WERI-Rb-1 (cell line): ENCODE measurements at regions not wholly inside any gene's neighbourhood (a gene's known extent, or its start where the extent isn't known, plus 50 kb on each side); places are given as distances from the start of the nearest gene placed in this dataset.

Experiments
- DNase-seq: peaks from one replicate; pipeline ENCODE4 v3.0.0-alpha.2; 2020
- H3K27ac ChIP-seq: fragments of 250-450 bp; sonication (Bioruptor Pico); 2 replicates; pipeline ENCODE4 v1.5.1; 2020; ENCODE audit warnings: mild to moderate bottlenecking, moderate library complexity
- H3K27me3 ChIP-seq: fragments of 250-450 bp; sonication (Bioruptor Pico); 2 replicates; pipeline ENCODE4 v1.5.1; 2021; ENCODE audit warnings: mild to moderate bottlenecking, low read depth, moderate library complexity; ENCODE audit not compliant: insufficient read depth, severe bottlenecking
- H3K36me3 ChIP-seq: fragments of 250-450 bp; sonication (Bioruptor Pico); 2 replicates; pipeline ENCODE4 v1.5.1; 2020; ENCODE audit warnings: mild to moderate bottlenecking, moderate library complexity
- H3K4me3 ChIP-seq: 2 replicates; pipeline ENCODE4 v1.5.1; 2011; ENCODE audit warnings: low read depth, mild to moderate bottlenecking, control low read depth, low read length
- H3K9me3 ChIP-seq: fragments of 250-450 bp; sonication (Bioruptor Pico); 2 replicates; pipeline ENCODE4 v1.5.1; 2021; ENCODE audit warnings: mild to moderate bottlenecking, moderate library complexity; ENCODE audit not compliant: severe bottlenecking
- CTCF ChIP-seq: IDR thresholded peaks from 2 replicates; pipeline ENCODE4 v1.5.1; 2011; ENCODE audit warnings: low read depth, mild to moderate bottlenecking, control low read depth, inconsistent platforms, low read length

GRCh38 chr10:33114451-33114952 is 156.5 kb upstream of the ITGB1 start:
- TF ChIP-seq CTCF: no peak
- H3K4me3 ChIP-seq: no peak overlapping the region
- H3K9me3 ChIP-seq: no peaks in the 10 kb centered on the region
- DNase-seq: no peak
- no peaks in the 10 kb centered on the region for H3K36me3 ChIP-seq
- no peak overlapping the region for H3K27ac ChIP-seq
- no peaks in the 10 kb centered on the region for H3K27me3 ChIP-seq

GRCh38 chr10:33113466-33113865 is 155.4 kb upstream of the ITGB1 start:
- no peak for DNase-seq
- no peak for TF ChIP-seq CTCF
- H3K27ac ChIP-seq: no peak overlapping the region
- H3K36me3 ChIP-seq: no peaks in the 10 kb centered on the region
- H3K4me3 ChIP-seq: no peak overlapping the region
- no peaks in the 10 kb centered on the region for H3K9me3 ChIP-seq
- no peaks in the 10 kb centered on the region for H3K27me3 ChIP-seq

GRCh38 chr10:33112831-33113455 is 154.9 kb upstream of the ITGB1 start:
- Histone ChIP-seq H3K9me3 (no peaks in the 10 kb centered on the region), H3K36me3 (no peaks in the 10 kb centered on the region), H3K27ac (no peak overlapping the region), H3K4me3 (no peak overlapping the region), H3K27me3 (no peaks in the 10 kb centered on the region)
- no peak for DNase-seq
- no peak for TF ChIP-seq CTCF

- no peaks in the 10 kb centered on the region for H3K9me3 ChIP-seq
- H3K27me3 ChIP-seq: no peaks in the 10 kb centered on the region
- H3K36me3 ChIP-seq: no peaks in the 10 kb centered on the region
- TF ChIP-seq CTCF: no peak
- H3K27ac ChIP-seq: no peak overlapping the region
- H3K4me3 ChIP-seq: no peak overlapping the region
- no peak for DNase-seq
Measured at GRCh38 chr10:33111488-33112051, 153.5 kb upstream of the ITGB1 start.

GRCh38 chr10:33109788-33110469 is 151.9 kb upstream of the ITGB1 start:
- Histone ChIP-seq H3K27me3 (no peaks in the 10 kb centered on the region), H3K9me3 (no peaks in the 10 kb centered on the region), H3K4me3 (no peak overlapping the region), H3K36me3 (no peaks in the 10 kb centered on the region), H3K27ac (no peak overlapping the region)
- no peak for TF ChIP-seq CTCF
- DNase-seq: no peak
